RWPE2 (cell line): ENCODE measurements at regions not wholly inside any gene's neighbourhood (a gene's known extent, or its start where the extent isn't known, plus 50 kb on each side); places are given as distances from the start of the nearest gene placed in this dataset.
"Not testable (repeated sequence)": the region's sequence is repeated elsewhere in the genome, so short reads cannot be mapped to it uniquely, and the experiment has no call there.

ENCODE experiments used
- ATAC-seq: fragments of 200-7000 bp; cut with Tn5 transposase; 3 replicates; pipeline ENCODE4 v1.9.1; 2021; ENCODE audit warnings: low read depth
- DNase-seq: peaks from one replicate; pipeline ENCODE4 v3.0.0-alpha.2; 2020; ENCODE audit warnings: low spot score
- H3K27ac ChIP-seq: fragments of 450-650 bp; 2 replicates; pipeline ENCODE4 v1.5.1; 2017; ENCODE audit warnings: mild to moderate bottlenecking; ENCODE audit not compliant: poor library complexity, severe bottlenecking
- H3K27me3 ChIP-seq: fragments of 250-450 bp; sonication (Bioruptor Pico); 2 replicates; pipeline ENCODE4 v1.5.1; 2021; ENCODE audit warnings: mild to moderate bottlenecking, moderate library complexity; ENCODE audit not compliant: insufficient read depth, poor library complexity, severe bottlenecking
- H3K36me3 ChIP-seq: fragments of 250-450 bp; sonication (Bioruptor Pico); 2 replicates; pipeline ENCODE4 v1.5.1; 2020; ENCODE audit warnings: low read depth, mild to moderate bottlenecking, moderate library complexity
- H3K4me1 ChIP-seq: fragments of 250-450 bp; sonication (Bioruptor Pico); 2 replicates; pipeline ENCODE4 v1.5.1; 2021; ENCODE audit warnings: mild to moderate bottlenecking, moderate library complexity; ENCODE audit not compliant: insufficient read depth, poor library complexity, severe bottlenecking
- H3K4me3 ChIP-seq: fragments of 250-450 bp; sonication (Bioruptor Pico); 2 replicates; pipeline ENCODE4 v1.5.1; 2021; ENCODE audit warnings: mild to moderate bottlenecking, moderate library complexity; ENCODE audit not compliant: severe bottlenecking
- H3K9me3 ChIP-seq: fragments of 250-450 bp; sonication (Bioruptor Pico); 2 replicates; pipeline ENCODE4 v1.5.1; 2021; ENCODE audit warnings: mild to moderate bottlenecking, moderate library complexity; ENCODE audit not compliant: severe bottlenecking
- TF ChIP-seq, protein P1 (sequence below): fragments of 450-650 bp; IDR thresholded peaks from one replicate; pipeline ENCODE4 v1.5.1; 2017; ENCODE audit warnings: mild to moderate bottlenecking, moderate library complexity; ENCODE audit not compliant: poor library complexity, severe bottlenecking

DNA sequence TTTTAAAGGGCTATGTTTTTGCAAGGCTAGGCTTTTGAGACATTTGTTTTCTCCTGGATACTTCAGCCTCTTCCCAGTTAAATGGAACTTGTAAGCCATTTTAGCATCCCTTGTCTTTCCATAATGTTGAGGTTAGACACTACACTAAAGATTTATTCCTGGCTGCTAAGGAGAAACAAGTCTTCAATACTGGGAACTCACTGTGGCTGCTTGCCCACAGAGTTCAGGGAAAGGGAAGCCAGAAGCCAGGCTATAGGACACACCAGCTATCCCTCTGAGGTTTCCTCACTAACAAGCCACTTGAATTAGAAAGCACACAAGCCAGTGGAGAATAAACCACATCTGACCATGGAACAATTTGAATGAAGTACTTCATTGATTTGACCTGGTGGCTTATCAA, 421.7 kb upstream of the CHRM2 start:
- peaks cover 5% of the 10 kb centered on the region for H3K27me3 ChIP-seq
- DNase-seq (no peak), ATAC-seq (no peak)
- no peaks in the 10 kb centered on the region for H3K36me3 ChIP-seq
- no peaks in the 10 kb centered on the region for H3K9me3 ChIP-seq
- H3K27ac ChIP-seq = no peak overlapping the region
- TF ChIP-seq, protein P1, sequence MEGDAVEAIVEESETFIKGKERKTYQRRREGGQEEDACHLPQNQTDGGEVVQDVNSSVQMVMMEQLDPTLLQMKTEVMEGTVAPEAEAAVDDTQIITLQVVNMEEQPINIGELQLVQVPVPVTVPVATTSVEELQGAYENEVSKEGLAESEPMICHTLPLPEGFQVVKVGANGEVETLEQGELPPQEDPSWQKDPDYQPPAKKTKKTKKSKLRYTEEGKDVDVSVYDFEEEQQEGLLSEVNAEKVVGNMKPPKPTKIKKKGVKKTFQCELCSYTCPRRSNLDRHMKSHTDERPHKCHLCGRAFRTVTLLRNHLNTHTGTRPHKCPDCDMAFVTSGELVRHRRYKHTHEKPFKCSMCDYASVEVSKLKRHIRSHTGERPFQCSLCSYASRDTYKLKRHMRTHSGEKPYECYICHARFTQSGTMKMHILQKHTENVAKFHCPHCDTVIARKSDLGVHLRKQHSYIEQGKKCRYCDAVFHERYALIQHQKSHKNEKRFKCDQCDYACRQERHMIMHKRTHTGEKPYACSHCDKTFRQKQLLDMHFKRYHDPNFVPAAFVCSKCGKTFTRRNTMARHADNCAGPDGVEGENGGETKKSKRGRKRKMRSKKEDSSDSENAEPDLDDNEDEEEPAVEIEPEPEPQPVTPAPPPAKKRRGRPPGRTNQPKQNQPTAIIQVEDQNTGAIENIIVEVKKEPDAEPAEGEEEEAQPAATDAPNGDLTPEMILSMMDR = no peak
- no peaks in the 10 kb centered on the region for H3K4me1 ChIP-seq
- no peak overlapping the region for H3K4me3 ChIP-seq

DNA sequence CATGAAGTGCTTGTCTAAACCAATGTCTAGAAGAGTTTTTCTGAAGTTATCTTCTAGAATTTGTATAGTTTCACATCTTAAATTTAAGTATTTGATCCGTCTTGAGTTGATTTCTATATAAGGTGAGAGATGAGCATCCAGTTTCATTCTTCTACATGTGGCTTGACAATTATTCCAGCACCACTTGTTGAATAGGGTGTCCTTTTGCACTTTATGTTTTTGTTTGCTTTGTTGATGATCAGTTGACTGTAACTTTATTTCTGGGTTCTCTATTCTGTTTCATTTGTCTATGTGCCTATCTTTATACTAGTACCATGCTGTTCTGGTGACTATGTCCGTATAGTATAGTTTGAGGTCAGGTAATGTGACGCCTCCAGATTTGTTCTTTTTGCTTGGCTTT, 426.6 kb upstream of the CHRM2 start:
- H3K27ac ChIP-seq = no peak overlapping the region
- H3K4me1 ChIP-seq = no peaks in the 10 kb centered on the region
- ATAC-seq = no peak
- H3K27me3 ChIP-seq = peaks cover 5% of the 10 kb centered on the region
- H3K9me3 ChIP-seq = no peaks in the 10 kb centered on the region
- H3K4me3 ChIP-seq = no peak overlapping the region
- TF ChIP-seq, protein P1 = no peak
- no peak for DNase-seq
- H3K36me3 ChIP-seq = no peaks in the 10 kb centered on the region

DNA sequence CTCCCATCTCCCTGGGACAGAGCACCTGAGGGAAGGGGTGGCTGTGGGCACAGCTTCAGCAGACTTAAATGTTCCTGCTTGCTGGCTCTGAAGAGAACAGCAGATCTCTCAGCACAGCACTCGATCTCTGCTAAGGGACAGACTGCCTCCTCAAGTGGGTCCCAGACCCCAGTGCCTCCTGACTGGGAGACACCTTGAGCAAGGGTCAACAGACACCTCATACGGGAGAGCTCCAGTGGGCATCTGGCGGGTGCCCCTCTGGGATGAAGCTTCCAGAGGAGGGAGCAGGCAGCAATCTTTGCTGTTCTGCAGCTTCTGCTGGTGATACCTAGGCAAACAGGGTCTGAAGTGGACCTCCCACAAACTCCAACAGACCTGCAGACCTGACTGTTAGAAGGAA, 436.7 kb upstream of the CHRM2 start:
- H3K4me1 ChIP-seq, ATAC-seq, H3K27me3 ChIP-seq, H3K4me3 ChIP-seq, H3K9me3 ChIP-seq, H3K36me3 ChIP-seq, DNase-seq, H3K27ac ChIP-seq: not testable (repeated sequence)

DNA sequence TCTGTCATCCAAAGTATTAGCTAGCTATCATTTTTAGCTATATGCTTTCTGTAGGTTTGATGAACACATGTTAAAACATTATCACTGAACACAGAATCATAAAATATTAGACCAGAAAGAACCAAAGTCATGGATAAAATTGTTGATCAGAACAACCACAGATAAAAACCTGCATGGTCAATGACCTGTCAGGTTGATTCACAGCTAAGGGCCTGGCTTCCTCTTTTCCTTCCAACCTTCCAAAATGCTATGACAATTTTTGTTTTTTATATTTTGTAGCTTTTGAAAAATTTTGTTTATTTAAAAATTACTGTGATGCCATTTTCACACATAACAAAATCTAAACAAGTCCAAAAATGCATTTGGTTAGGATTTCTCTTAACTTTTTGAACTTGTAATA, 444.4 kb upstream of the CHRM2 start:
- H3K4me1 ChIP-seq = no peaks in the 10 kb centered on the region
- DNase-seq = no peak
- H3K36me3 ChIP-seq = no peaks in the 10 kb centered on the region
- no peaks in the 10 kb centered on the region for H3K27me3 ChIP-seq
- no peak overlapping the region for H3K4me3 ChIP-seq
- H3K9me3 ChIP-seq = no peaks in the 10 kb centered on the region
- TF ChIP-seq, protein P1 = no peak
- no peak for ATAC-seq
- no peak overlapping the region for H3K27ac ChIP-seq

DNA sequence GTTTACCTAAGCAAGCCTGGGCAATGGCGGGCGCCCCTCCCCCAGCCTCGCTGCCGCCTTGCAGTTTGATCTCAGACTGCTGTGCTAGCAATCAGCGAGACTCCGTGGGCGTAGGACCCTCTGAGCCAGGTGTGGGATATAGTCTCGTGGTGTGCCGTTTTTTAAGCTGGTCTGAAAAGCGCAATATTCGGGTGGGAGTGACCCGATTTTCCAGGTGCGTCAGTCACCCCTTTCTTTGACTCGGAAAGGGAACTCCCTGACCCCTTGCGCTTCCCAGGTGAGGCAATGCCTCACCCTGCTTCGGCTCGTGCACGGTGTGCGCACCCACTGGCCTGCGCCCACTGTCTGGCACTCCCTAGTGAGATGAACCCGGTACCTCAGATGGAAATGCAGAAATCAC, 442.6 kb upstream of the MTPN start:
- not testable (repeated sequence) for H3K4me3 ChIP-seq, H3K9me3 ChIP-seq, DNase-seq, H3K27me3 ChIP-seq, H3K27ac ChIP-seq, ATAC-seq, H3K36me3 ChIP-seq, H3K4me1 ChIP-seq

DNA sequence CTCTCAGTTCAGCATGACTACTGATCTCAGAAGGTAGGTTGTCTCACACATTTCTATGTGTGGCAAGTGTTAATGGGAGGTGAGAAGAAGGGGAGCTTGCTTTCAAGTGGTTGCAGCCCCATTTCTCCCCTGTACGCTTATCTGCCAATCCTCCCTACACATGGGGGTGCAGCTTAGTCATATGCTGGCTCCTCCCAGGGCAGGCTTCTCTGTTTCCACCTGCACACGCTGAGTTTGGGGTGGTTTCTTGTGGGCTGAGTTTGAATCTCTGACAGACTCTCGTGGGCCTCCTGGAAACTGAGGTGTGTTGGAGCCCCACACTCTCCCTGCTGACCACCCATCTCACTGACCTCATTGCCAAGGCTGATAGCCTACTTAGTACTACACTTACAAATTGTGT, 435.8 kb upstream of the MTPN start:
- Histone ChIP-seq H3K4me1 (no peaks in the 10 kb centered on the region), H3K27ac (no peak overlapping the region), H3K4me3 (no peak overlapping the region), H3K9me3 (no peaks in the 10 kb centered on the region), H3K27me3 (no peaks in the 10 kb centered on the region), H3K36me3 (no peaks in the 10 kb centered on the region)
- TF ChIP-seq, protein P1 = no peak
- ATAC-seq (no peak), DNase-seq (no peak)
